H1 (cell line): ENCODE measurements at regions not wholly inside any gene's neighbourhood (a gene's known extent, or its start where the extent isn't known, plus 50 kb on each side); places are given as distances from the start of the nearest gene placed in this dataset.

Experiments used
- CTCF ChIA-PET: fragments of 300-600 bp; sonication (Branson Sonifier 250); formaldehyde crosslinking; loops from one replicate; lab custom pipeline; 2021; ENCODE audit not compliant: partially characterized antibody; lab: Charles Lee
- POLR2A ChIA-PET: fragments of 300-600 bp; sonication (Branson Sonifier 250); formaldehyde crosslinking; loops from one replicate; lab custom pipeline; 2021; ENCODE audit warnings: inconsistent platforms; ENCODE audit not compliant: partially characterized antibody; lab: Charles Lee
- DNase-seq, 2 experiments: peaks; one replicate each; pipeline versions ENCODE4 v3.0.0 to v3.0.0-alpha.2; 2010 to 2022; ENCODE audit warnings: low spot score in 2 of 2, low read depth in 1 of 2, mixed read lengths in 1 of 2
- FAIRE-seq: peaks from 2 replicates; lab custom pipeline; 2011; peaks lifted over from hg19 to GRCh38; lab: Jason Lieb, UNC
- H2AFZ ChIP-seq: 2 replicates; pipeline ENCODE4 v1.8.1; 2012; ENCODE audit warnings: low read length, inconsistent platforms
- H2AK5ac ChIP-seq: 2 replicates; pipeline ENCODE4 v1.6.1; 2013; ENCODE audit warnings: low read depth, low read length
- H2BK120ac ChIP-seq: replicated peaks from 2 replicates; pipeline ENCODE3; 2013; ENCODE audit warnings: low read depth, low read length, inconsistent platforms
- H2BK12ac ChIP-seq: 2 replicates; pipeline ENCODE4 v1.6.1; 2013; ENCODE audit warnings: low read depth, low read length
- H2BK15ac ChIP-seq: 2 replicates; pipeline ENCODE4 v1.6.1; 2013; ENCODE audit warnings: low read length
- H2BK20ac ChIP-seq: 2 replicates; pipeline ENCODE4 v1.6.1; 2013; ENCODE audit warnings: low read length
- H2BK5ac ChIP-seq: 2 replicates; pipeline ENCODE4 v1.6.1; 2013; ENCODE audit warnings: low read depth, low read length
- H3K14ac ChIP-seq: 2 replicates; pipeline ENCODE4 v1.6.1; 2013; ENCODE audit warnings: inconsistent platforms; ENCODE audit not compliant: insufficient read length
- H3K18ac ChIP-seq: 2 replicates; pipeline ENCODE4 v1.6.1; 2013; ENCODE audit warnings: low read length; ENCODE audit errors: extremely low read depth
- H3K23ac ChIP-seq: 2 replicates; pipeline ENCODE4 v1.6.1; 2013; ENCODE audit warnings: inconsistent platforms; ENCODE audit not compliant: insufficient read length
- H3K23me2 ChIP-seq: 2 replicates; pipeline ENCODE4 v1.6.1; 2013; ENCODE audit warnings: low read depth, low read length
- H3K27ac ChIP-seq: 2 replicates; pipeline ENCODE4 v1.6.1; 2011; ENCODE audit warnings: low read depth, low read length, inconsistent platforms
- H3K27me3 ChIP-seq, 4 experiments: replicated peaks in 1 of 4; 1 replicate in 1 of 4; 2 replicates in 3 of 4; pipeline versions ENCODE4 v1.6.1 to v1.8.1; 2011 to 2013; ENCODE audit warnings: low read length in 3 of 4, mild to moderate bottlenecking in 3 of 4, inconsistent platforms in 2 of 4, mixed read lengths in 2 of 4, moderate library complexity in 1 of 4; ENCODE audit not compliant: control insufficient read depth in 3 of 4, insufficient read depth in 3 of 4; ENCODE audit errors: extremely low read depth in 1 of 4
- H3K36me3 ChIP-seq, 4 experiments: 2 replicates each; pipeline versions ENCODE4 v1.6.1 to v1.8.1; 2011 to 2013; ENCODE audit warnings: mild to moderate bottlenecking in 4 of 4, low read length in 3 of 4, moderate library complexity in 2 of 4, control low read depth in 1 of 4, inconsistent platforms in 1 of 4; ENCODE audit not compliant: insufficient read depth in 4 of 4, control insufficient read depth in 2 of 4
- H3K4ac ChIP-seq: replicated peaks from 2 replicates; pipeline ENCODE3; 2013; ENCODE audit warnings: low read length, low read depth, mixed read lengths, inconsistent platforms; ENCODE audit not compliant: insufficient read length
- H3K4me1 ChIP-seq, 4 experiments: replicated peaks in 1 of 4; 1 replicate in 1 of 4; 2 replicates in 3 of 4; pipeline versions ENCODE4 v1.6.1 to v1.8.1; 2011 to 2013; ENCODE audit warnings: low read length in 3 of 4, inconsistent platforms in 2 of 4, mixed read lengths in 1 of 4; ENCODE audit not compliant: insufficient read depth in 4 of 4, control insufficient read depth in 3 of 4
- H3K4me2 ChIP-seq, 2 experiments: 2 replicates each; pipeline versions ENCODE4 v1.6.1 to v1.8.1; 2011 to 2013; ENCODE audit warnings: low read depth in 2 of 2, low read length in 2 of 2, control low read depth in 1 of 2, inconsistent platforms in 1 of 2, mild to moderate bottlenecking in 1 of 2; ENCODE audit not compliant: insufficient read depth in 1 of 2
- H3K4me3 ChIP-seq, 4 experiments: fragments of 200-600, 300-600 bp in 1 of 4; sonication (generic), shearing (Covaris generic), sonication (Bioruptor Twin) in 1 of 4; 2 replicates each; pipeline versions ENCODE4 v1.5.1 to v1.8.1; 2011 to 2016; ENCODE audit warnings: low read length in 4 of 4, low read depth in 3 of 4, control low read depth in 2 of 4, inconsistent platforms in 2 of 4, mild to moderate bottlenecking in 2 of 4, mixed read lengths in 1 of 4, moderate library complexity in 1 of 4; ENCODE audit not compliant: insufficient read depth in 2 of 4; ENCODE audit errors: extremely low read depth in 1 of 4
- H3K56ac ChIP-seq: replicated peaks from 2 replicates; pipeline ENCODE3; 2013; ENCODE audit warnings: low read depth, mild to moderate bottlenecking, mixed read lengths, low read length, inconsistent platforms; ENCODE audit not compliant: insufficient read length
- H3K79me1 ChIP-seq: 2 replicates; pipeline ENCODE4 v1.6.1; 2013; ENCODE audit warnings: low read depth, low read length, control low read depth
- H3K79me2 ChIP-seq, 2 experiments: 2 replicates each; pipeline versions ENCODE4 v1.6.1 to v1.8.1; 2012 to 2013; ENCODE audit warnings: low read length in 2 of 2, mild to moderate bottlenecking in 2 of 2, inconsistent platforms in 1 of 2; ENCODE audit not compliant: insufficient read depth in 2 of 2, control insufficient read depth in 1 of 2
- H3K9ac ChIP-seq, 4 experiments: replicated peaks in 1 of 4; 1 replicate in 1 of 4; 2 replicates in 3 of 4; pipeline versions ENCODE4 v1.6.1 to v1.8.1; 2011 to 2013; ENCODE audit warnings: low read depth in 3 of 4, low read length in 3 of 4, control low read depth in 2 of 4, mild to moderate bottlenecking in 2 of 4, moderate library complexity in 2 of 4, inconsistent platforms in 1 of 4; ENCODE audit errors: extremely low read depth in 1 of 4
- H3K9me3 ChIP-seq, 2 experiments: 2 replicates each; pipeline versions ENCODE4 v1.6.1 to v1.8.1; 2012 to 2013; ENCODE audit warnings: mild to moderate bottlenecking in 2 of 2, moderate library complexity in 2 of 2, control low read depth in 1 of 2, inconsistent platforms in 1 of 2, low read depth in 1 of 2, low read length in 1 of 2, mixed read lengths in 1 of 2; ENCODE audit not compliant: insufficient read depth in 2 of 2
- H4K20me1 ChIP-seq, 2 experiments: replicated peaks in 1 of 2; 2 replicates each; pipeline versions ENCODE3 to v1.8.1; 2011 to 2013; ENCODE audit warnings: inconsistent platforms in 2 of 2, low read length in 2 of 2, mild to moderate bottlenecking in 1 of 2; ENCODE audit not compliant: insufficient read depth in 2 of 2, control insufficient read depth in 1 of 2
- H4K5ac ChIP-seq: 2 replicates; pipeline ENCODE4 v1.6.1; 2013; ENCODE audit warnings: low read length, low read depth, mixed read lengths, inconsistent platforms; ENCODE audit not compliant: insufficient read length
- H4K8ac ChIP-seq: 2 replicates; pipeline ENCODE4 v1.8.0; 2013; ENCODE audit warnings: mild to moderate bottlenecking, moderate library complexity, low read length, inconsistent platforms; ENCODE audit not compliant: insufficient read depth; ENCODE audit errors: extremely low read depth
- H4K91ac ChIP-seq: replicated peaks from 2 replicates; pipeline ENCODE3; 2013; ENCODE audit warnings: low read length, mixed read lengths, inconsistent platforms; ENCODE audit not compliant: insufficient read length
- KDM4A ChIP-seq: IDR thresholded peaks from one replicate; pipeline ENCODE4 v1.7.1; 2012; ENCODE audit warnings: low read depth, mild to moderate bottlenecking, moderate library complexity, low read length, inconsistent platforms; ENCODE audit not compliant: severe bottlenecking
- WGBS, 2 experiments: shearing (Covaris generic) in 1 of 2; methylation state at CpG; one replicate each; pipeline versions ENCODE4 v1.1.6 to v1.1.7; 2013 to 2015; ENCODE audit warnings: low lambda C conversion rate in 2 of 2, mixed read lengths in 2 of 2, inconsistent platforms in 1 of 2, low coverage in 1 of 2, missing lambda C conversion rate in 1 of 2; ENCODE audit not compliant: insufficient replicate concordance in 2 of 2, insufficient coverage in 1 of 2, insufficient read length in 1 of 2; ENCODE audit errors: extremely low coverage in 1 of 2, missing lambda C conversion rate in 1 of 2; 5-methylcytosine and 5-hydroxymethylcytosine counted together

DNA sequence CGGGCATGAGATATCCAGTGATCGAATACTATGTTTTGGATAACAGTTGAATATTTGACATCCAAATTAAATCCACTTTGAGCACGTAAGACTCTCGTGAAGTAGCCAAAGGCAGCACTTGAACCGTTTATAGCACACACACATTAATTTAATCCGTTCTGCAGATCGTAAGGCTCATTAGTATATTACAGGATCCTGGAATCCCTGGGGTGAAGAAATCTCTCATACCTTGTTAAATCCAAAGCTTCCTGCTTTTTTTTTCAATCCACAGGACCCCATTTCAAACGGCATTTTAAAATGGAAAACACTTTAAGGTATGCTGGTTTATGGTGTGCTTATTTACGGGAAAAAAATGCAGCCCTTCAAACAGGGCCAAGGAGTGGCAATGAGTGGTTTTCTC is 158.4 kb upstream of the ADARB2 start:
- H3K27ac ChIP-seq, result no peak overlapping the region
- no peak for TF ChIP-seq KDM4A
- H4K91ac ChIP-seq, result no peak overlapping the region
- H3K27me3 ChIP-seq, result no peaks in the 10 kb centered on the region
- no peak overlapping the region for H3K4me3 ChIP-seq
- CTCF ChIA-PET, result interaction anchor here (0.7 kb wide), 1 partner anchor 35 kb away, joined by 3 read pairs; no protein-coding TSS in a partner anchor
- H3K23ac ChIP-seq, result no peak overlapping the region
- no peak overlapping the region for H4K8ac ChIP-seq
- H3K56ac ChIP-seq, result no peak overlapping the region
- H2BK15ac ChIP-seq, result no peak overlapping the region
- no peak overlapping the region for H4K5ac ChIP-seq
- H3K23me2 ChIP-seq, result no peaks in the 10 kb centered on the region
- FAIRE-seq (no peak), DNase-seq (no peak)
- H2BK120ac ChIP-seq, result no peak overlapping the region
- H3K36me3 ChIP-seq, result no peaks in the 10 kb centered on the region; a peak in 1 of 8 replicates
- no peak overlapping the region for H3K4me2 ChIP-seq
- no peak overlapping the region for H2BK12ac ChIP-seq
- H3K79me1 ChIP-seq, result no peaks in the 10 kb centered on the region
- no peaks in the 10 kb centered on the region for H3K4me1 ChIP-seq
- no peak overlapping the region for H2AFZ ChIP-seq
- no peak overlapping the region for H3K4ac ChIP-seq
- H3K9ac ChIP-seq, result no peak overlapping the region
- POLR2A ChIA-PET, result no interaction called here
- H2BK20ac ChIP-seq, result no peak overlapping the region
- H2AK5ac ChIP-seq, result no peak overlapping the region
- no peak overlapping the region for H3K18ac ChIP-seq
- H4K20me1 ChIP-seq, result no peaks in the 10 kb centered on the region
- peaks cover 6% of the 10 kb centered on the region in 2 experiments for H3K9me3 ChIP-seq
- no peaks in the 10 kb centered on the region for H3K79me2 ChIP-seq
- WGBS, 2 experiments, result 92% methylated on average over 9 of the region's 9 CpGs; no CpG with 5 or more reads in 1 of the 2 experiments
- no peak overlapping the region for H3K14ac ChIP-seq
- H2BK5ac ChIP-seq, result no peak overlapping the region
